SK-N-SH (cell line): ENCODE measurements at regions not wholly inside any gene's neighbourhood (a gene's known extent, or its start where the extent isn't known, plus 50 kb on each side); places are given as distances from the start of the nearest gene placed in this dataset.

Source experiments
- CTCF ChIA-PET: fragments of 300-600, 350-600 bp; formaldehyde crosslinking; extraction: SDS; loops from one replicate; lab custom pipeline; 2021; lab: Yijun Ruan, JAX
- POLR2A ChIA-PET: fragments of 350-600 bp; sonication (Branson Sonifier 250); formaldehyde crosslinking; extraction: SDS; loops from one replicate; lab custom pipeline; 2020; ENCODE audit warnings: antibody characterized with exemption, inconsistent platforms; lab: Yijun Ruan, JAX
- DNase-seq: peaks from one replicate; pipeline ENCODE4 v3.0.0; 2012
- H2AFZ ChIP-seq: fragments of 200-600 bp; sonication (generic); 2 replicates; pipeline ENCODE4 v1.8.1; 2016; ENCODE audit warnings: antibody characterized with exemption, mild to moderate bottlenecking, low read depth
- H3F3A ChIP-seq: fragments of 200-600 bp; sonication (generic); replicated peaks from 2 replicates; pipeline ENCODE3; 2016; ENCODE audit warnings: antibody characterized with exemption, mild to moderate bottlenecking; ENCODE audit not compliant: insufficient read depth
- H3K27ac ChIP-seq, 2 experiments: fragments of 200-500 bp in 1 of 2; fragments of 200-600 bp in 1 of 2; sonication (Bioruptor generic) in 1 of 2; sonication (generic), shearing (Covaris generic) in 1 of 2; 2 replicates each; pipeline versions ENCODE4 v1.5.1 to v1.6.1; 2014 to 2016; ENCODE audit warnings: low read depth in 2 of 2, inconsistent platforms in 1 of 2, low read length in 1 of 2, mild to moderate bottlenecking in 1 of 2, mixed read lengths in 1 of 2
- H3K27me3 ChIP-seq: fragments of 200-600 bp; sonication (generic), shearing (Covaris generic); 2 replicates; pipeline ENCODE4 v1.6.1; 2016; ENCODE audit warnings: mixed run types; ENCODE audit not compliant: insufficient read depth
- H3K36me3 ChIP-seq, 2 experiments: fragments of 200-500 bp in 1 of 2; fragments of 200-600 bp in 1 of 2; sonication (Bioruptor generic) in 1 of 2; sonication (generic) in 1 of 2; replicated peaks in 1 of 2; 2 replicates each; pipeline versions ENCODE3 to v1.5.1; 2014 to 2016; ENCODE audit warnings: low read length in 1 of 2, mild to moderate bottlenecking in 1 of 2; ENCODE audit not compliant: insufficient read depth in 2 of 2, control insufficient read depth in 1 of 2
- H3K4me1 ChIP-seq, 2 experiments: fragments of 200-500 bp in 1 of 2; fragments of 200-600 bp in 1 of 2; sonication (Bioruptor generic) in 1 of 2; sonication (generic), shearing (Covaris generic) in 1 of 2; 2 replicates each; pipeline versions ENCODE4 v1.5.1 to v1.6.1; 2014 to 2016; ENCODE audit warnings: low read depth in 1 of 2, low read length in 1 of 2, mixed run types in 1 of 2; ENCODE audit not compliant: insufficient read depth in 2 of 2, control insufficient read depth in 1 of 2
- H3K4me2 ChIP-seq: fragments of 200-600 bp; sonication (generic), shearing (Covaris generic); 2 replicates; pipeline ENCODE4 v1.6.1; 2017; ENCODE audit warnings: mixed run types
- H3K4me3 ChIP-seq, 2 experiments: fragments of 200-500 bp in 1 of 2; fragments of 200-600 bp in 1 of 2; sonication (Bioruptor generic) in 1 of 2; sonication (generic), shearing (Covaris generic) in 1 of 2; 2 replicates each; pipeline versions ENCODE4 v1.5.1 to v1.8.1; 2014 to 2016; ENCODE audit warnings: low read depth in 2 of 2, inconsistent platforms in 1 of 2, low read length in 1 of 2, mild to moderate bottlenecking in 1 of 2, mixed read lengths in 1 of 2, moderate library complexity in 1 of 2
- H3K79me2 ChIP-seq: fragments of 200-600 bp; sonication (generic); 2 replicates; pipeline ENCODE4 v1.8.1; 2017; ENCODE audit warnings: mild to moderate bottlenecking; ENCODE audit not compliant: insufficient read depth
- H3K9ac ChIP-seq: fragments of 200-600 bp; sonication (generic); 2 replicates; pipeline ENCODE4 v1.6.1; 2017; ENCODE audit warnings: mixed run types
- H3K9me2 ChIP-seq: fragments of 200-600 bp; sonication (generic); 2 replicates; pipeline ENCODE4 v1.6.1; 2017; ENCODE audit warnings: mixed run types
- H3K9me3 ChIP-seq: fragments of 200-600 bp; sonication (generic); 2 replicates; pipeline ENCODE4 v1.6.1; 2017; ENCODE audit warnings: mixed run types, mild to moderate bottlenecking, moderate library complexity
- H4K20me1 ChIP-seq: fragments of 200-600 bp; sonication (generic); 2 replicates; pipeline ENCODE4 v1.6.1; 2017; ENCODE audit warnings: mild to moderate bottlenecking, mixed run types; ENCODE audit not compliant: insufficient read depth
- CHD2 ChIP-seq: fragments of 150-350 bp; IDR thresholded peaks from 2 replicates; pipeline ENCODE4 v1.6.1; 2018; ENCODE audit warnings: low read length; ENCODE audit not compliant: partially characterized antibody
- FOXJ3 ChIP-seq: sonication (generic); formaldehyde crosslinking; IDR thresholded peaks from 2 replicates; pipeline ENCODE4 v1.5.1; 2020; ENCODE audit warnings: mild to moderate bottlenecking, missing genetic modification reagents
- GABPA ChIP-seq: IDR thresholded peaks from 2 replicates; pipeline ENCODE4 v1.4.0; 2012; ENCODE audit warnings: low read depth, mild to moderate bottlenecking
- JUND ChIP-seq: IDR thresholded peaks from 2 replicates; pipeline ENCODE4 v1.4.0; 2012
- MXI1 ChIP-seq: IDR thresholded peaks from 2 replicates; pipeline ENCODE4 v1.6.1; 2012; ENCODE audit warnings: mild to moderate bottlenecking, low read depth, low read length, improper control_type of control experiment
- NRF1 ChIP-seq: IDR thresholded peaks from 2 replicates; pipeline ENCODE4 v1.6.1; 2012; ENCODE audit warnings: low read depth, mild to moderate bottlenecking, low read length
- RCOR1 ChIP-seq: fragments of 150-350 bp; IDR thresholded peaks from 2 replicates; pipeline ENCODE4 v1.6.1; 2017; ENCODE audit warnings: antibody characterized with exemption, low read length
- RFX5 ChIP-seq: IDR thresholded peaks from 2 replicates; pipeline ENCODE4 v1.6.1; 2012; ENCODE audit warnings: mild to moderate bottlenecking, improper control_type of control experiment, low read length
- RXRA ChIP-seq: IDR thresholded peaks from 2 replicates; pipeline ENCODE4 v1.4.0; 2012; ENCODE audit warnings: low read depth, mild to moderate bottlenecking, borderline replicate concordance
- YY1 ChIP-seq: IDR thresholded peaks from 2 replicates; pipeline ENCODE4 v1.4.0; 2012; ENCODE audit warnings: low read depth, mild to moderate bottlenecking
- WGBS: methylation state at CpG from one replicate; pipeline ENCODE4 v1.1.6; 2017; ENCODE audit warnings: low lambda C conversion rate; 5-methylcytosine and 5-hydroxymethylcytosine counted together
- TF ChIP-seq, protein P1 (sequence below): IDR thresholded peaks from 2 replicates; pipeline ENCODE4 v1.6.1; 2012; ENCODE audit warnings: mild to moderate bottlenecking, low read depth, low read length, moderate library complexity
- TF ChIP-seq, protein P2 (sequence below): fragments of 150-350 bp; IDR thresholded peaks from 2 replicates; pipeline ENCODE4 v1.6.1; 2016; ENCODE audit warnings: mild to moderate bottlenecking, low read depth, low read length
- TF ChIP-seq, protein P3 (sequence below): fragments of 150-350 bp; IDR thresholded peaks from 2 replicates; pipeline ENCODE4 v1.6.1; 2017; ENCODE audit warnings: antibody characterized with exemption, low read length, low read depth, borderline replicate concordance
- TF ChIP-seq, protein P4 (sequence below): IDR thresholded peaks from 2 replicates; pipeline ENCODE4 v1.4.0; 2012; ENCODE audit warnings: low read depth, borderline replicate concordance

DNA sequence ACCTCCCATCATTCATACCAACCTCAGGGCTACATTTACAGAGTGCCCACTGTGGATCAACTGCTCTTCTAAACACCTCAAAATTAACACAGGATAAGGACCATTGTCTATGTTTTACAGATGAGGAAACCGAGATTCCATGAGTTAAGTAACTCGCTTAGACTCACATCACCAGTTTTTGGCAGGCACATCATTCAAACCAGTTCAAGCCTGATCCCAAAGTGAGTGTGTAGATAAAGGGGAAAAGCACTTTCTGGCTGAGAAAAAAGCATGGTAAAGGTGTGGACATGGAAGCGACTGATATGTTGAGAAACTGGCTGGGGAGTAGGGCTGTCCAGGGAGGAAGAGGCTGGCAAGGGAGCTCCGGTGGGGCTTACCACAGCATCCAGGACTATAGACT, 193.7 kb upstream of the RORA start:
- Histone ChIP-seq H3K9me3 (no peaks in the 10 kb centered on the region), H3K9ac (no peak overlapping the region), H3K9me2 (no peaks in the 10 kb centered on the region), H3K27ac (no peak overlapping the region), H4K20me1 (no peaks in the 10 kb centered on the region), H3K79me2 (no peaks in the 10 kb centered on the region), H3K36me3 (no peaks in the 10 kb centered on the region), H3K4me1 (no peaks in the 10 kb centered on the region), H3K27me3 (no peaks in the 10 kb centered on the region; the same call in 1 of the 2 replicates), H3K4me3 (no peak overlapping the region), H2AFZ (no peak overlapping the region), H3F3A (no peaks in the 10 kb centered on the region), H3K4me2 (no peak overlapping the region)
- ChIA-PET CTCF (interaction anchor here (1.2 kb wide), 1 partner anchor 17 kb away, joined by 3 read pairs; no protein-coding TSS in a partner anchor), POLR2A (no interaction called here)
- WGBS, result 51% methylated on average over 4 of the region's 4 CpGs
- no peak for DNase-seq
- TF ChIP-seq YY1, result no peak
- TF ChIP-seq, protein P1, sequence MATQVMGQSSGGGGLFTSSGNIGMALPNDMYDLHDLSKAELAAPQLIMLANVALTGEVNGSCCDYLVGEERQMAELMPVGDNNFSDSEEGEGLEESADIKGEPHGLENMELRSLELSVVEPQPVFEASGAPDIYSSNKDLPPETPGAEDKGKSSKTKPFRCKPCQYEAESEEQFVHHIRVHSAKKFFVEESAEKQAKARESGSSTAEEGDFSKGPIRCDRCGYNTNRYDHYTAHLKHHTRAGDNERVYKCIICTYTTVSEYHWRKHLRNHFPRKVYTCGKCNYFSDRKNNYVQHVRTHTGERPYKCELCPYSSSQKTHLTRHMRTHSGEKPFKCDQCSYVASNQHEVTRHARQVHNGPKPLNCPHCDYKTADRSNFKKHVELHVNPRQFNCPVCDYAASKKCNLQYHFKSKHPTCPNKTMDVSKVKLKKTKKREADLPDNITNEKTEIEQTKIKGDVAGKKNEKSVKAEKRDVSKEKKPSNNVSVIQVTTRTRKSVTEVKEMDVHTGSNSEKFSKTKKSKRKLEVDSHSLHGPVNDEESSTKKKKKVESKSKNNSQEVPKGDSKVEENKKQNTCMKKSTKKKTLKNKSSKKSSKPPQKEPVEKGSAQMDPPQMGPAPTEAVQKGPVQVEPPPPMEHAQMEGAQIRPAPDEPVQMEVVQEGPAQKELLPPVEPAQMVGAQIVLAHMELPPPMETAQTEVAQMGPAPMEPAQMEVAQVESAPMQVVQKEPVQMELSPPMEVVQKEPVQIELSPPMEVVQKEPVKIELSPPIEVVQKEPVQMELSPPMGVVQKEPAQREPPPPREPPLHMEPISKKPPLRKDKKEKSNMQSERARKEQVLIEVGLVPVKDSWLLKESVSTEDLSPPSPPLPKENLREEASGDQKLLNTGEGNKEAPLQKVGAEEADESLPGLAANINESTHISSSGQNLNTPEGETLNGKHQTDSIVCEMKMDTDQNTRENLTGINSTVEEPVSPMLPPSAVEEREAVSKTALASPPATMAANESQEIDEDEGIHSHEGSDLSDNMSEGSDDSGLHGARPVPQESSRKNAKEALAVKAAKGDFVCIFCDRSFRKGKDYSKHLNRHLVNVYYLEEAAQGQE, result no peak
- TF ChIP-seq, all 33 proteins: peak for 0

DNA sequence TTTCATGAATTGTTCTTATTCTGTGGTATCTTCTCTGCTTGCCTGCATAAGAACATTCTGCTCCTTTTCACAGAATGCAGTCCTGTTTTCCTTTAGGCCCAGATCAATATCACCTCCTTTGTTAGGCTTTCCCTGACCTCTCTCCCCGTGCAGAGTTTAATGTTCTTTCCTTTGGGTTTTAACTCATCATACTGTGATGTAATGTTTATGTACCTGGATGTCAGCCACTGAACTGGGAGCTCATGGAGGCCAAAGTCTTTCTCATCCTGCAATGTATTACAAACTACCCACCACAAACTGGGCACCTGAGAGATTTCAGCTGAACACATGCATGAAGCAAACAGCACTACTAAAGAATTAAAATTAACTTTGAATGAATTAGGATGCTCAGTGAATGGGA, 192.8 kb upstream of the RORA start:
- Histone ChIP-seq H3F3A (no peaks in the 10 kb centered on the region), H3K4me1 (no peaks in the 10 kb centered on the region), H4K20me1 (no peaks in the 10 kb centered on the region), H3K9me3 (no peaks in the 10 kb centered on the region), H3K4me3 (no peak overlapping the region), H3K9me2 (no peaks in the 10 kb centered on the region), H3K27me3 (no peaks in the 10 kb centered on the region; the same call in 1 of the 2 replicates), H3K9ac (no peak overlapping the region), H3K27ac (no peak overlapping the region), H2AFZ (no peak overlapping the region), H3K79me2 (no peaks in the 10 kb centered on the region), H3K36me3 (no peaks in the 10 kb centered on the region), H3K4me2 (no peak overlapping the region)
- 4% methylated on average over 1 of the region's 1 CpG for WGBS
- DNase-seq, result no peak
- ChIA-PET CTCF (interaction anchor here (1.2 kb wide), 1 partner anchor 18 kb away, joined by 3 read pairs; no protein-coding TSS in a partner anchor), POLR2A (no interaction called here)
- TF ChIP-seq MXI1 (no peak), JUND (no peak), RCOR1 (no peak), GABPA (no peak), RXRA (no peak), CHD2 (no peak), FOXJ3 (CRISPR knock-in tag) (no peak), NRF1 (no peak), RFX5 (no peak)
- TF ChIP-seq, protein P1, result no peak
- TF ChIP-seq, protein P2, sequence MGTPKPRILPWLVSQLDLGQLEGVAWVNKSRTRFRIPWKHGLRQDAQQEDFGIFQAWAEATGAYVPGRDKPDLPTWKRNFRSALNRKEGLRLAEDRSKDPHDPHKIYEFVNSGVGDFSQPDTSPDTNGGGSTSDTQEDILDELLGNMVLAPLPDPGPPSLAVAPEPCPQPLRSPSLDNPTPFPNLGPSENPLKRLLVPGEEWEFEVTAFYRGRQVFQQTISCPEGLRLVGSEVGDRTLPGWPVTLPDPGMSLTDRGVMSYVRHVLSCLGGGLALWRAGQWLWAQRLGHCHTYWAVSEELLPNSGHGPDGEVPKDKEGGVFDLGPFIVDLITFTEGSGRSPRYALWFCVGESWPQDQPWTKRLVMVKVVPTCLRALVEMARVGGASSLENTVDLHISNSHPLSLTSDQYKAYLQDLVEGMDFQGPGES, result no peak
- TF ChIP-seq, protein P3, sequence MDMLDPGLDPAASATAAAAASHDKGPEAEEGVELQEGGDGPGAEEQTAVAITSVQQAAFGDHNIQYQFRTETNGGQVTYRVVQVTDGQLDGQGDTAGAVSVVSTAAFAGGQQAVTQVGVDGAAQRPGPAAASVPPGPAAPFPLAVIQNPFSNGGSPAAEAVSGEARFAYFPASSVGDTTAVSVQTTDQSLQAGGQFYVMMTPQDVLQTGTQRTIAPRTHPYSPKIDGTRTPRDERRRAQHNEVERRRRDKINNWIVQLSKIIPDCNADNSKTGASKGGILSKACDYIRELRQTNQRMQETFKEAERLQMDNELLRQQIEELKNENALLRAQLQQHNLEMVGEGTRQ, result no peak
- TF ChIP-seq, protein P4, sequence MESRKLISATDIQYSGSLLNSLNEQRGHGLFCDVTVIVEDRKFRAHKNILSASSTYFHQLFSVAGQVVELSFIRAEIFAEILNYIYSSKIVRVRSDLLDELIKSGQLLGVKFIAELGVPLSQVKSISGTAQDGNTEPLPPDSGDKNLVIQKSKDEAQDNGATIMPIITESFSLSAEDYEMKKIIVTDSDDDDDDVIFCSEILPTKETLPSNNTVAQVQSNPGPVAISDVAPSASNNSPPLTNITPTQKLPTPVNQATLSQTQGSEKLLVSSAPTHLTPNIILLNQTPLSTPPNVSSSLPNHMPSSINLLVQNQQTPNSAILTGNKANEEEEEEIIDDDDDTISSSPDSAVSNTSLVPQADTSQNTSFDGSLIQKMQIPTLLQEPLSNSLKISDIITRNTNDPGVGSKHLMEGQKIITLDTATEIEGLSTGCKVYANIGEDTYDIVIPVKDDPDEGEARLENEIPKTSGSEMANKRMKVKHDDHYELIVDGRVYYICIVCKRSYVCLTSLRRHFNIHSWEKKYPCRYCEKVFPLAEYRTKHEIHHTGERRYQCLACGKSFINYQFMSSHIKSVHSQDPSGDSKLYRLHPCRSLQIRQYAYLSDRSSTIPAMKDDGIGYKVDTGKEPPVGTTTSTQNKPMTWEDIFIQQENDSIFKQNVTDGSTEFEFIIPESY, result no peak
